ENCODE measurements at regions not wholly inside any gene's neighbourhood (a gene's known extent, or its start where the extent isn't known, plus 50 kb on each side); places are given as distances from the start of the nearest gene placed in this dataset.

- peak overlapping the region; percentile 5 for H3K27ac Mint-ChIP-seq (ENCODE audit: unreplicated experiment)
- TF ChIP-seq CTCF (IDR thresholded peaks at IDR 0.05): no peak
- H3K9me3 Mint-ChIP-seq (ENCODE audit: unreplicated experiment): peaks cover 8% of the 10 kb centered on the region
- H3K27me3 Mint-ChIP-seq (ENCODE audit: unreplicated experiment): no peaks in the 10 kb centered on the region
- H3K4me1 Mint-ChIP-seq (ENCODE audit: unreplicated experiment): peaks cover 58% of the 10 kb centered on the region
- H3K4me3 Mint-ChIP-seq (ENCODE audit: unreplicated experiment): no peak overlapping the region
- H3K36me3 Mint-ChIP-seq (ENCODE audit: unreplicated experiment): peaks cover 4% of the 10 kb centered on the region
- DNase-seq (ENCODE audit: extremely low spot score, unreplicated experiment): no peak
Measured at GRCh38 chr6:91435630-91436029, 848.8 kb upstream of the MAP3K7 start.

- Mint-ChIP-seq H3K9me3 (ENCODE audit: unreplicated experiment) (peaks cover 8% of the 10 kb centered on the region), H3K27me3 (ENCODE audit: unreplicated experiment) (no peaks in the 10 kb centered on the region), H3K4me3 (ENCODE audit: unreplicated experiment) (no peak overlapping the region), H3K27ac (ENCODE audit: unreplicated experiment) (peak overlapping the region; percentile 83), H3K36me3 (ENCODE audit: unreplicated experiment) (peaks cover 1% of the 10 kb centered on the region), H3K4me1 (ENCODE audit: unreplicated experiment) (peaks cover 51% of the 10 kb centered on the region)
- no peak for TF ChIP-seq CTCF (IDR thresholded peaks at IDR 0.05)
- no peak for DNase-seq (ENCODE audit: extremely low spot score, unreplicated experiment)
Measured at GRCh38 chr6:91434576-91434975, 847.7 kb upstream of the MAP3K7 start.

GRCh38 chr6:91433660-91434534, 847.0 kb upstream of the MAP3K7 start:
- peak overlapping the region; percentile 83 for H3K27ac Mint-ChIP-seq (ENCODE audit: unreplicated experiment)
- H3K4me3 Mint-ChIP-seq (ENCODE audit: unreplicated experiment): no peak overlapping the region
- no peaks in the 10 kb centered on the region for H3K27me3 Mint-ChIP-seq (ENCODE audit: unreplicated experiment)
- H3K4me1 Mint-ChIP-seq (ENCODE audit: unreplicated experiment): peaks cover 44% of the 10 kb centered on the region
- DNase-seq (ENCODE audit: extremely low spot score, unreplicated experiment): no peak
- H3K9me3 Mint-ChIP-seq (ENCODE audit: unreplicated experiment): peaks cover 8% of the 10 kb centered on the region
- peaks cover 1% of the 10 kb centered on the region for H3K36me3 Mint-ChIP-seq (ENCODE audit: unreplicated experiment)
- TF ChIP-seq CTCF (IDR thresholded peaks at IDR 0.05): no peak

GRCh38 chr6:91428953-91429560, 842.2 kb upstream of the MAP3K7 start:
- peaks cover 13% of the 10 kb centered on the region for H3K4me1 Mint-ChIP-seq (ENCODE audit: unreplicated experiment)
- no peak overlapping the region for H3K4me3 Mint-ChIP-seq (ENCODE audit: unreplicated experiment)
- DNase-seq (ENCODE audit: extremely low spot score, unreplicated experiment): no peak
- peak; percentile 15 for TF ChIP-seq CTCF (IDR thresholded peaks at IDR 0.05)
- peaks cover 13% of the 10 kb centered on the region for H3K9me3 Mint-ChIP-seq (ENCODE audit: unreplicated experiment)
- no peaks in the 10 kb centered on the region for H3K27me3 Mint-ChIP-seq (ENCODE audit: unreplicated experiment)
- H3K36me3 Mint-ChIP-seq (ENCODE audit: unreplicated experiment): peaks cover 1% of the 10 kb centered on the region
- no peak overlapping the region for H3K27ac Mint-ChIP-seq (ENCODE audit: unreplicated experiment)

- no peak for TF ChIP-seq CTCF (IDR thresholded peaks at IDR 0.05)
- H3K4me1 Mint-ChIP-seq (ENCODE audit: unreplicated experiment): peaks cover 6% of the 10 kb centered on the region
- H3K27ac Mint-ChIP-seq (ENCODE audit: unreplicated experiment): no peak overlapping the region
- H3K9me3 Mint-ChIP-seq (ENCODE audit: unreplicated experiment): peaks cover 13% of the 10 kb centered on the region
- no peak for DNase-seq (ENCODE audit: extremely low spot score, unreplicated experiment)
- no peak overlapping the region for H3K4me3 Mint-ChIP-seq (ENCODE audit: unreplicated experiment)
- H3K36me3 Mint-ChIP-seq (ENCODE audit: unreplicated experiment): peaks cover 1% of the 10 kb centered on the region
- no peaks in the 10 kb centered on the region for H3K27me3 Mint-ChIP-seq (ENCODE audit: unreplicated experiment)
Measured at GRCh38 chr6:91428296-91428695, 841.4 kb upstream of the MAP3K7 start.

All from osteocyte (in vitro differentiated cells).